Neuron (in vitro differentiated cells): ENCODE measurements at regions not wholly inside any gene's neighbourhood (a gene's known extent, or its start where the extent isn't known, plus 50 kb on each side); places are given as distances from the start of the nearest gene placed in this dataset.
A peak's percentile ranks its signal among the peaks of the same experiment; 100 is the strongest.
"Not testable (repeated sequence)": the region's sequence is repeated elsewhere in the genome, so short reads cannot be mapped to it uniquely, and the experiment has no call there.

Experiments
- H2AFZ ChIP-seq: one replicate; pipeline ENCODE4 v1.6.1; 2013; ENCODE audit warnings: low read depth, mild to moderate bottlenecking, inconsistent platforms, low read length, moderate library complexity
- H3K27me3 ChIP-seq: one replicate; pipeline ENCODE4 v1.6.1; 2013; ENCODE audit warnings: low read length; ENCODE audit not compliant: insufficient read depth
- H3K36me3 ChIP-seq: one replicate; pipeline ENCODE4 v1.6.1; 2013; ENCODE audit warnings: low read length; ENCODE audit not compliant: insufficient read depth
- H3K4me1 ChIP-seq: one replicate; pipeline ENCODE4 v1.6.1; 2013; ENCODE audit warnings: low read length; ENCODE audit not compliant: insufficient read depth
- H3K4me3 ChIP-seq: 2 replicates; pipeline ENCODE4 v1.5.1; 2013; ENCODE audit warnings: mild to moderate bottlenecking, low read length, moderate library complexity
- H3K9me3 ChIP-seq: one replicate; pipeline ENCODE4 v1.6.1; 2013; ENCODE audit warnings: low read length

GRCh38 chr6:112488238-112488637 lies 141.1 kb downstream of the RFPL4B start:
- Histone ChIP-seq H3K4me1 (peaks cover 24% of the 10 kb centered on the region), H3K36me3 (no peaks in the 10 kb centered on the region), H3K9me3 (no peaks in the 10 kb centered on the region), H2AFZ (no peak overlapping the region), H3K27me3 (no peaks in the 10 kb centered on the region), H3K4me3 (no peak overlapping the region)

- Histone ChIP-seq H3K4me3 (peak overlapping the region; percentile 10), H3K27me3 (no peaks in the 10 kb centered on the region), H3K36me3 (no peaks in the 10 kb centered on the region)
These were observed 154.6 kb downstream of the RFPL4B start for GRCh38 chr6:112501705-112502104.

GRCh38 chr6:112502351-112503090 lies 155.4 kb downstream of the RFPL4B start:
- Histone ChIP-seq H3K4me1 (peaks cover 57% of the 10 kb centered on the region), H3K4me3 (peak overlapping the region; percentile 10), H2AFZ (no peak overlapping the region), H3K36me3 (no peaks in the 10 kb centered on the region), H3K27me3 (no peaks in the 10 kb centered on the region), H3K9me3 (no peaks in the 10 kb centered on the region)

More at GRCh38 chr6:112501705-112502104, 154.6 kb downstream of the RFPL4B start:
- Histone ChIP-seq H3K4me1 (peaks cover 57% of the 10 kb centered on the region), H2AFZ (no peak overlapping the region), H3K9me3 (no peaks in the 10 kb centered on the region)

DNA sequence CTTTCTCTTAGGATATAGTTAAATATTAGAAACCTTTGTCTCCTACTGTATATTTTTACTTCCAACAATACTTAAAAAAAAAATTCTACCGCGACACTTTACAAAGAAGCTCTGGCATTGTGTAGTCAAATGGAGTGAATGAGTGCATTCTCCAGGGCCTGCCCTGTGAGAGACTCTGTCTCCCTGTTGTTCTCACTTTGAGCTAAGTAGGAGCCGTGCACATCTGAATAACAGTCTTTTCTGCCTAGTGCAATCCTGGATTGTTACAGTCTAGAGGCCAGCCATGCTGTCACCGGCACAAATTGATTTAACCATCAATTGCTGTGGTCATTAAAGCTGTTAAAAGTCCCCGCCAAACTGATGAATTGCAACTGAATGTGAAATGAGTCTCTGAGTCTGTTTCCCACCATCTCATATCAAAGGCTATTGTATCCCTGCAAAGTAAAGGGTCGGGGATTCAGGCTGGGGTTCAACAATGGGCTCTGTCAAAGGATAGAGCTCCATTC lies 156.0 kb downstream of the RFPL4B start:
- H3K36me3 ChIP-seq, result no peaks in the 10 kb centered on the region
- no peak overlapping the region for H2AFZ ChIP-seq
- no peaks in the 10 kb centered on the region for H3K27me3 ChIP-seq
- peaks cover 57% of the 10 kb centered on the region for H3K4me1 ChIP-seq
- no peak overlapping the region for H3K4me3 ChIP-seq
- H3K9me3 ChIP-seq, result no peaks in the 10 kb centered on the region

- Histone ChIP-seq H3K36me3 (no peaks in the 10 kb centered on the region), H3K27me3 (no peaks in the 10 kb centered on the region), H3K4me1 (peaks cover 56% of the 10 kb centered on the region), H3K4me3 (no peak overlapping the region), H3K9me3 (no peaks in the 10 kb centered on the region), H2AFZ (peak overlapping the region; percentile 21)
These were observed 157.5 kb downstream of the RFPL4B start for GRCh38 chr6:112504621-112505020.

DNA sequence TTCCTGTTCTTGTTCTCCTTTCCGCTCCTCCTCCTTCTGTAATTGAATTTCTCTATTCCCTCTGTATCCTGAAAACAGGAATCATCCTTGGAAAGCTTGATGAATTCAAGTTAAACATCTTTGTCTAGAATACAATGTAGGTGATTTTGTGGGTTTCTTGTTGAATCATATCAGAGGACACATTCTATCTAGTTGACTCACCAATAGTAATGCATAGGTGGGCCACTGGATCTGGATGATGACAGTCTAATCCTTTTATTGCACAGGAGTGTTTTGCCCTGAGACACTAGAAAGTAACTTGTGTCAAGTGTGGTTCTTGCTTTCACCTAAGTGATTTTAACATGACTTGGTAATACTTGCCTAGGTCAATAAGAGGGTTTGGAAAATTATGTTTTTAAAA lies 164.3 kb downstream of the RFPL4B start:
- H3K27me3 ChIP-seq, result no peaks in the 10 kb centered on the region
- H3K4me3 ChIP-seq, result no peak overlapping the region
- no peaks in the 10 kb centered on the region for H3K4me1 ChIP-seq
- no peaks in the 10 kb centered on the region for H3K9me3 ChIP-seq
- no peak overlapping the region for H2AFZ ChIP-seq
- H3K36me3 ChIP-seq, result no peaks in the 10 kb centered on the region

GRCh38 chr6:112513175-112513574 lies 166.0 kb downstream of the RFPL4B start:
- H3K9me3 ChIP-seq, result no peaks in the 10 kb centered on the region
- no peaks in the 10 kb centered on the region for H3K36me3 ChIP-seq
- no peaks in the 10 kb centered on the region for H3K4me1 ChIP-seq
- no peaks in the 10 kb centered on the region for H3K27me3 ChIP-seq
- no peak overlapping the region for H3K4me3 ChIP-seq
- H2AFZ ChIP-seq, result no peak overlapping the region

DNA sequence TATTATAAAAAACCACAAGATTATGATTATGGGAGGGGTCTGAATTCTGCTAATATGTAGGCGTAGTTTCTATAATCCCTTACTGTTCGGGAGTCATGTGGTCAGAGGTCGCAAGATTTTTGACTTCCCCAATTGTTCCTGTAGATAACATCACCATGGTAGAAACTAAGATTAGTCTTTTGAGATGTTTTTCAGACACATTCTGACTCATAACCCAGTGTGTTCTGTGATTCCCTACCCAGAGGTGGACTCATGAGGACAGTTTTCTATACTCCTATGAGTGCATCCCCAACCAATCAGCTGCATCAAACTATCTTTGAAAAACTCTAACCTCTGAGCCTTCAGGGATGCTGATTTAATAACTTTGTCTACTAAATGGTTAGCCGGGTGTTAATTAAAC lies 175.5 kb downstream of the RFPL4B start:
- no peak overlapping the region for H3K4me3 ChIP-seq
- H3K36me3 ChIP-seq, result no peaks in the 10 kb centered on the region
- H3K27me3 ChIP-seq, result no peaks in the 10 kb centered on the region
- no peaks in the 10 kb centered on the region for H3K4me1 ChIP-seq
- peaks cover 3% of the 10 kb centered on the region for H3K9me3 ChIP-seq
- no peak overlapping the region for H2AFZ ChIP-seq

- H3K4me1 ChIP-seq, result no peaks in the 10 kb centered on the region
- H3K4me3 ChIP-seq, result no peak overlapping the region
- no peaks in the 10 kb centered on the region for H3K36me3 ChIP-seq
- no peak overlapping the region for H2AFZ ChIP-seq
- H3K27me3 ChIP-seq, result no peaks in the 10 kb centered on the region
- H3K9me3 ChIP-seq, result peaks cover 3% of the 10 kb centered on the region
These were observed 176.9 kb downstream of the RFPL4B start for GRCh38 chr6:112524071-112524470.

DNA sequence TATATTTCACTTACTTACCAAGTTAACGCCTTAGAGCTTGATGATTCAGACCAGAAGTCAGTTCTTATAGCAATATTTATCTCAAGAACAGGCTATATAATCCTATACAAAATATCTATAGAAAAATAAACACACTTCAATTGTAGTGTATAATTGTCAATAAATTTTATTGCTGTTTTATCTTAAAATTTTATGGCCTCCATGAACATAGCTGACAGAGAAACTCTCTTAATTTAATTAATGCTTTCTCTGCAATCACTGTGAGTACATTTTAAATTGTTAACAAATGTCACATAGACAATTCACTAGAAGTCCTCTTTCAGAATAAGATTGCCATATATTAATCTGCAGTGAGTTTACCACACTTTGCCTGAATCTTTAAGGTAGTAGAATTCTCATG lies 178.6 kb downstream of the RFPL4B start:
- no peak overlapping the region for H3K4me3 ChIP-seq
- no peak overlapping the region for H2AFZ ChIP-seq
- H3K4me1 ChIP-seq, result no peaks in the 10 kb centered on the region
- no peaks in the 10 kb centered on the region for H3K36me3 ChIP-seq
- H3K9me3 ChIP-seq, result peaks cover 3% of the 10 kb centered on the region
- H3K27me3 ChIP-seq, result no peaks in the 10 kb centered on the region

DNA sequence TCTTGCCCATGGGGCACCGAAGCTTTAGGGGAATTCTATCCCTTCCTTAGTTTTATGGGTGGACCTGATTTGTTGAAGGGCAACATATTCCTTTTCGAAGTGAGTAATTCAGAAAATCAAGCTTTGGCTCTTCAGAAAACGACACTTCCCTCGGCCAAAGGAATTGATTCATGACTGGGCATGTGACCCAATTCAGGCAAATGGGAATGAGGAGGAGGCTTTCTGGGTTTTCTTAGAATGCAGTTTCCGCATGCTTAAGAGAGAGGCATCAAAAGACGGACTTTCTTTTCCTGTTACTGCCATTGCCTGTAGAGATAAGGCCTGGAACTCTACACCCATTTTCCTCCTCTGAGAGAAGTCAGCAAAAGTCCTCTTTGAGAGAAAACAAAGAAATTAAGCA lies 179.5 kb downstream of the RFPL4B start:
- Histone ChIP-seq H2AFZ (no peak overlapping the region), H3K9me3 (peaks cover 3% of the 10 kb centered on the region), H3K36me3 (no peaks in the 10 kb centered on the region), H3K4me3 (no peak overlapping the region), H3K4me1 (no peaks in the 10 kb centered on the region), H3K27me3 (no peaks in the 10 kb centered on the region)

DNA sequence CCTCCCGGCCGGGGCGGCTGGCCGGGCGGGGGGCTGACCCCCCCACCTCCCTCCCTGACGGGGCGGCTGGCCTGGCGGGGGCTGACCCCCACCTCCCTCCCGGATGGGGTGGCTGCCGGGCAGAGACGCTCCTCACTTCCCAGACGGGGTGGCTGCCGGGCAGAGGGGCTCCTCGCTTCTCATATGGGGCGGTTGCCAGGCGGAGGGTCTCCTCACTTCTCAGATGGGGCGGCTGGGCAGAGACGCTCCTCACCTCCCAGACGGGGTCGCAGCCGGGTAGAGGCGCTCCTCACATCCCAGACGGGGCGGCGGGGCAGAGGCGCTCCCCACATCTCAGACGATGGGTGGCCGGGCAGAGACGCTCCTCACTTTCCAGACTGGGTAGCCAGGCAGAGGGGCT lies 181.2 kb downstream of the RFPL4B start:
- not testable (repeated sequence) for H3K9me3 ChIP-seq, H2AFZ ChIP-seq, H3K4me3 ChIP-seq, H3K27me3 ChIP-seq, H3K36me3 ChIP-seq, H3K4me1 ChIP-seq

GRCh38 chr6:112535816-112536215 lies 188.7 kb downstream of the RFPL4B start:
- Histone ChIP-seq H3K36me3 (no peaks in the 10 kb centered on the region), H3K9me3 (peaks cover 5% of the 10 kb centered on the region), H3K4me1 (no peaks in the 10 kb centered on the region), H2AFZ (no peak overlapping the region), H3K4me3 (no peak overlapping the region), H3K27me3 (no peaks in the 10 kb centered on the region)

DNA sequence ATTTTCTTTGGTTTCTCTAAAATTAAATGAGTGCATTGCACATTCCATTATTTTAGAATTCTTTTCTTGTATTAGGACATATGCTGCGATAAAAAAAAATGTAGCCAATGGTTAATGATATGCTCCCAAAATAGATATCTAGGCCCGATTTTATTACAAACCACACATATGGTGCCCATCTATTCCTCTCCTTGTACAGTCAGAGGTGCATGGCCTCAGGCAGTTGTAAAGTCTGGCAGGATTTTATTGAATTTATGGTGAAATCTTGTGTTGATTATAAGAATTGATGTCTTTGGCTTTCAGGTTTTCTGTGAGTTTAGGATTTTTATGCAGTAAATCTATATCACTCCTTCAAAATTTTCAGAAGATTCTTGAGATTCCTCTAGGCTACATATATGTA lies 192.2 kb downstream of the RFPL4B start:
- Histone ChIP-seq H3K4me3 (no peak overlapping the region), H3K27me3 (no peaks in the 10 kb centered on the region), H2AFZ (no peak overlapping the region), H3K36me3 (no peaks in the 10 kb centered on the region), H3K9me3 (peaks cover 21% of the 10 kb centered on the region), H3K4me1 (no peaks in the 10 kb centered on the region)
